ENCODE measurements at regions not wholly inside any gene's neighbourhood (a gene's known extent, or its start where the extent isn't known, plus 50 kb on each side); places are given as distances from the start of the nearest gene placed in this dataset.

- CTCF ChIA-PET = no interaction called here
- DNase-seq = no peak
- Mint-ChIP-seq H3K4me1 (no peaks in the 10 kb centered on the region), H3K9me3 (peaks cover 2% of the 10 kb centered on the region), H3K27ac (no peak overlapping the region), H3K27me3 (no peaks in the 10 kb centered on the region), H3K4me3 (no peak overlapping the region), H3K36me3 (no peaks in the 10 kb centered on the region)
Measured at GRCh38 chr4:64625438-64625837, 216.2 kb upstream of the TECRL start.

DNA sequence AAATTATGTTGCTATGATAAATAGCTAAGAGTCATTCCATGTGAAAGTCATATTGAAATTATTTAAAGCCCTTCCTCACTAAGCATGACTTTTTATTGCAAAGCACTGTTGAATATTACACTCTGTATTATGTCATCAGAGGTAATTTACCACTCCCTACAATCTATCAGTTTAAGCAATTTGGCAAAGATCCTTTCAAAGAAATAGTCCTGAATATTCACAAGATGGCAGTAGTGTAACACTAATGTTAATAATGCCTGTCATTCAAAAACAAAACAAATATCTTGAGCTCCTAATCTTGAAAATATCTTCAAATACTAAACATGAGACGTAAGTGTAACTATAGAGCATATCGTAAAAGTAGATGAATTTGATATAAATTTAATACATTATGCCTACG lies 208.6 kb upstream of the TECRL start:
- Mint-ChIP-seq H3K36me3 (no peaks in the 10 kb centered on the region), H3K9me3 (no peaks in the 10 kb centered on the region), H3K4me1 (no peaks in the 10 kb centered on the region), H3K4me3 (no peak overlapping the region), H3K27me3 (no peaks in the 10 kb centered on the region), H3K27ac (no peak overlapping the region)
- no peak for DNase-seq
- CTCF ChIA-PET = no interaction called here

- CTCF ChIA-PET = no interaction called here
- Mint-ChIP-seq H3K4me3 (no peak overlapping the region), H3K27me3 (no peaks in the 10 kb centered on the region), H3K4me1 (no peaks in the 10 kb centered on the region), H3K36me3 (no peaks in the 10 kb centered on the region), H3K9me3 (no peaks in the 10 kb centered on the region), H3K27ac (no peak overlapping the region)
- DNase-seq = no peak
Measured at GRCh38 chr4:64614276-64614675, 205.0 kb upstream of the TECRL start.

DNA sequence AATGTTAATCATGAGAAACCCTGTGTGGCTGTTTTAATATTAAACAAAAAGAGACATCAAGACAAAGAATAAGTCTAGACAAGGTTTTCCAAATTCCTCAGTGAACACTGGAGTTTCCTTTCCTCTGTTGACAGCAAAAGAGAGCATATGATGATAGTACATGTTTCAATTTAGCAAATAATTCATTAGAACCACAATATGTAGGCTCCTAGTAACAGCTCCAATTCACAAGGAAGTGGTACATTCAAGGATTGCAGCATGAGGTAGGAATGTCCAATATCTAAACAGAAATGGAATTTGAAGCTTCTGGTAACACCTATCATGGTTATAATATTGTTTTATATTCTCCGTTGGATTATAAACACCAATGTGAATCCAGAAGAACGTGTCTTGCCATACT lies 203.8 kb upstream of the TECRL start:
- CTCF ChIA-PET = no interaction called here
- no peak for DNase-seq
- no peaks in the 10 kb centered on the region for H3K36me3 Mint-ChIP-seq
- no peak overlapping the region for H3K27ac Mint-ChIP-seq
- no peak overlapping the region for H3K4me3 Mint-ChIP-seq
- H3K4me1 Mint-ChIP-seq = no peaks in the 10 kb centered on the region
- H3K27me3 Mint-ChIP-seq = no peaks in the 10 kb centered on the region
- H3K9me3 Mint-ChIP-seq = no peaks in the 10 kb centered on the region

GRCh38 chr4:64598066-64598465 lies 188.8 kb upstream of the TECRL start:
- no peaks in the 10 kb centered on the region for H3K36me3 Mint-ChIP-seq
- no peak overlapping the region for H3K27ac Mint-ChIP-seq
- CTCF ChIA-PET = no interaction called here
- H3K9me3 Mint-ChIP-seq = no peaks in the 10 kb centered on the region
- no peak overlapping the region for H3K4me3 Mint-ChIP-seq
- H3K4me1 Mint-ChIP-seq = no peaks in the 10 kb centered on the region
- DNase-seq = no peak
- no peaks in the 10 kb centered on the region for H3K27me3 Mint-ChIP-seq

GRCh38 chr4:64594723-64595122 lies 185.5 kb upstream of the TECRL start:
- CTCF ChIA-PET = no interaction called here
- H3K27ac Mint-ChIP-seq = no peak overlapping the region
- no peaks in the 10 kb centered on the region for H3K9me3 Mint-ChIP-seq
- no peaks in the 10 kb centered on the region for H3K36me3 Mint-ChIP-seq
- no peaks in the 10 kb centered on the region for H3K4me1 Mint-ChIP-seq
- no peaks in the 10 kb centered on the region for H3K27me3 Mint-ChIP-seq
- no peak for DNase-seq
- H3K4me3 Mint-ChIP-seq = no peak overlapping the region

GRCh38 chr4:64588507-64588906 lies 179.3 kb upstream of the TECRL start:
- Mint-ChIP-seq H3K4me3 (no peak overlapping the region), H3K27me3 (no peaks in the 10 kb centered on the region), H3K4me1 (no peaks in the 10 kb centered on the region), H3K27ac (no peak overlapping the region), H3K9me3 (no peaks in the 10 kb centered on the region), H3K36me3 (no peaks in the 10 kb centered on the region)
- DNase-seq = no peak
- CTCF ChIA-PET = no interaction called here

DNA sequence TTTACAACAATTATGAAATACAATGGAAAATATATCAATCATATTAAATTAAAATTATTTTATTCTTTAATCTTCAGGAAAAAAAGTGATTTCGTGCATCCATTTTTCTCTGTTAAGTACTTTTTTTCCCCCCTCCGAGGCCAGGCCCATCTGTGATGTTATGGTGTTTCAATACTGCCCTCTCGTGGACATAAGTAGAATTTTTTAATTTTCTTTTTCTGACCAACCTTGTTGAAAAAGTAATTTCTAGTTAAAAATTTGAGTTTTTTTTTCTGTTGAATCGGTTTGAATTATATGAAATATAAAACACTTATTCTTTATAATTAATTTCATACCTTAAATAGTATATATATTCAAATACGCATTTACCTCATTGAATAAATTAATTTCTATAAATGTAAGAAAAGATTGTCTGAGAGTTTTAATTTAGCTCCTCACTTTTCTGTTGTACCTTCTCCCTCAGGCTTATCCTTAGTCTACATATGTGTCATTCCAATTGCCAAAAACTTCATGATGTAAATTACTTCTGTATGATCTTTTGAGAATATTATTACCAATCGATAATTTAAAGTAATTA lies 175.8 kb upstream of the TECRL start:
- Mint-ChIP-seq H3K4me3 (no peak overlapping the region), H3K4me1 (no peaks in the 10 kb centered on the region), H3K27me3 (no peaks in the 10 kb centered on the region), H3K27ac (no peak overlapping the region), H3K9me3 (no peaks in the 10 kb centered on the region), H3K36me3 (no peaks in the 10 kb centered on the region)
- DNase-seq = peak; percentile 21
- CTCF ChIA-PET = interaction anchor here (0.7 to 1.5 kb wide), 2 partner anchors 12 to 151 kb away, joined by 3 read pairs; no protein-coding TSS in a partner anchor

DNA sequence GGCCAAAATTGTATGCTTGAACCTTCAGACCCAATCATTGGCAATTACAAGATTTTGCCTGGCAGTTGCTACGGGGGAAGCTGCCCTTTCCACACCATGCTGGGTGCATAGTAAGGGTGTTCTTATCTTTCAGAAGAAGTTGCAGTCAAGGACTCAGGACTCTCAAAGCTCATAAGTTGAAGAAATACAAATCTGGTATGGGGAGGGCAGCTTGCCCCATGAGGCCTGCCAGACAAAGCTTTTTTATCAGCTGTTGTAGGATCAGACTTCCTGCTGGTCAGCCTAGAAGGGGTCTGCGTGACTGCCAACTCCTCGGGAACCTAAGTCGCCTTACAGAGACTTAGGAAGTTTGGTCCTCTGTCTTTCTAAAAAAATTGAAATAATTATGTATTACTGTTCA lies 174.9 kb upstream of the TECRL start:
- Mint-ChIP-seq H3K4me3 (no peak overlapping the region), H3K27me3 (no peaks in the 10 kb centered on the region), H3K9me3 (no peaks in the 10 kb centered on the region), H3K27ac (no peak overlapping the region), H3K4me1 (no peaks in the 10 kb centered on the region), H3K36me3 (no peaks in the 10 kb centered on the region)
- no peak for DNase-seq
- CTCF ChIA-PET = interaction anchor here (0.7 to 1.5 kb wide), 3 partner anchors 12 to 425 kb away, joined by 3 read pairs; no protein-coding TSS in a partner anchor

DNA sequence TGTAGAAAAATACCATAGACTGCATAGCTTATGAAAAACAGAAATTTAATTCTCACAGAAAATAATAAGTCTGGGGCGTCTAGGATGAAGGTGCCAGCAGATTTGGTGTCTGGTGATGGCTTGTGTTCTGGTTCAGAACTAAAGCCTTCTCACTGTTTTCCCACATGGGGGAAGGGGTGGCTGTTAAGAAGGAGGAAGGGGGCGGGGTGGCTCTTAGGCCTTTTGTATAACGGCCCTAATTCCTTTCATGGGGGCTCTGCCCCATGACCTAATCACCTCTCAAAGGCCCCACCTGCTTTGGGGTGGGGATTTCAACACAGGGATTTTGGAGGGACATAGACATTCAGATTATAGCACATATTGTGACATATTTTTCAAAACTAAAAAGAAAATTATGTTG lies 173.2 kb upstream of the TECRL start:
- Mint-ChIP-seq H3K4me3 (no peak overlapping the region), H3K27me3 (no peaks in the 10 kb centered on the region), H3K36me3 (no peaks in the 10 kb centered on the region), H3K4me1 (no peaks in the 10 kb centered on the region), H3K27ac (no peak overlapping the region), H3K9me3 (no peaks in the 10 kb centered on the region)
- CTCF ChIA-PET = no interaction called here
- no peak for DNase-seq

- Mint-ChIP-seq H3K27ac (no peak overlapping the region), H3K4me3 (no peak overlapping the region), H3K36me3 (no peaks in the 10 kb centered on the region), H3K9me3 (no peaks in the 10 kb centered on the region), H3K27me3 (no peaks in the 10 kb centered on the region), H3K4me1 (no peaks in the 10 kb centered on the region)
- CTCF ChIA-PET = no interaction called here
- no peak for DNase-seq
Measured at GRCh38 chr4:64581422-64581821, 172.2 kb upstream of the TECRL start.

GRCh38 chr4:64564126-64564525 lies 154.9 kb upstream of the TECRL start:
- Mint-ChIP-seq H3K9me3 (peaks cover 2% of the 10 kb centered on the region), H3K27me3 (no peaks in the 10 kb centered on the region)
- CTCF ChIA-PET = no interaction called here

GRCh38 chr4:64559571-64559970 lies 150.3 kb upstream of the TECRL start:
- H3K27me3 Mint-ChIP-seq = no peaks in the 10 kb centered on the region
- H3K36me3 Mint-ChIP-seq = no peaks in the 10 kb centered on the region
- CTCF ChIA-PET = no interaction called here
- no peak overlapping the region for H3K27ac Mint-ChIP-seq
- DNase-seq = no peak
- H3K4me3 Mint-ChIP-seq = no peak overlapping the region
- no peaks in the 10 kb centered on the region for H3K4me1 Mint-ChIP-seq
- H3K9me3 Mint-ChIP-seq = peaks cover 2% of the 10 kb centered on the region

More at GRCh38 chr4:64564126-64564525, 154.9 kb upstream of the TECRL start:
- no peak for DNase-seq
- H3K36me3 Mint-ChIP-seq = no peaks in the 10 kb centered on the region
- H3K27ac Mint-ChIP-seq = no peak overlapping the region
- no peak overlapping the region for H3K4me3 Mint-ChIP-seq
- no peaks in the 10 kb centered on the region for H3K4me1 Mint-ChIP-seq

GRCh38 chr4:64551125-64551524 lies 141.9 kb upstream of the TECRL start:
- Mint-ChIP-seq H3K4me1 (no peaks in the 10 kb centered on the region), H3K36me3 (no peaks in the 10 kb centered on the region), H3K27me3 (no peaks in the 10 kb centered on the region), H3K9me3 (no peaks in the 10 kb centered on the region), H3K4me3 (no peak overlapping the region), H3K27ac (no peak overlapping the region)
- CTCF ChIA-PET = no interaction called here
- DNase-seq = no peak

DNA sequence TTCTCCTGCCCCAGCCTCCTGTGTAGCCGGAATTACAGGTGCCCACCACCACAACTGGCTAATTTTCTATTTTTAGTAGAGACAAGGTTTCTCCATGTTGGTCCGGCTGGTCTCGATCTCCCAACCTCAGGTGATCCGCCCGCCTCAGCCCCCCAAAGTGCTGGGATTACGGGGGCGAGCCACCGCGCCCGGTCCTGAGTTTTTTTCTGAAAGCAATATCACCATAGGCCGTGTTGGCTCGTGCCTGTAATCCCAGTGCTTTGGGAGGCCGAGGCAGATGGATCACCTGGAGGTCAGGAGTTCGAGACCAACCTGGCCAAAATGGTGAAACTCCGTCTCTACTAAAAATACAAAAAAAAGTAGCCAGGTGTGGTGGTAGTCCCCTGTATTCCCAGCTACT lies 136.3 kb upstream of the TECRL start:
- Mint-ChIP-seq H3K9me3 (no peaks in the 10 kb centered on the region), H3K4me1 (no peaks in the 10 kb centered on the region), H3K27me3 (no peaks in the 10 kb centered on the region), H3K36me3 (no peaks in the 10 kb centered on the region), H3K27ac (no peak overlapping the region), H3K4me3 (no peak overlapping the region)
- DNase-seq = no peak
- CTCF ChIA-PET = no interaction called here
